Kidney epithelial cell (primary cell): ENCODE measurements at regions not wholly inside any gene's neighbourhood (a gene's known extent, or its start where the extent isn't known, plus 50 kb on each side); places are given as distances from the start of the nearest gene placed in this dataset.

Experiments used
- DNase-seq: peaks from one replicate; pipeline ENCODE4 v3.0.0-alpha.2; 2010; ENCODE audit warnings: low read depth
- H3K27me3 ChIP-seq: 2 replicates; pipeline ENCODE4 v1.6.0; 2011; ENCODE audit warnings: low read length; ENCODE audit not compliant: control insufficient read depth, insufficient read depth
- H3K36me3 ChIP-seq: 2 replicates; pipeline ENCODE4 v1.5.1; 2011; ENCODE audit warnings: low read length; ENCODE audit not compliant: control insufficient read depth, insufficient read depth
- H3K4me3 ChIP-seq: 2 replicates; pipeline ENCODE4 v1.5.1; 2011; ENCODE audit warnings: low read depth, mild to moderate bottlenecking, control low read depth, low read length
- TF ChIP-seq, protein P1 (sequence below): IDR thresholded peaks from 2 replicates; pipeline ENCODE4 v1.5.1; 2011; ENCODE audit warnings: mild to moderate bottlenecking, moderate library complexity, low read length, control low read depth, inconsistent platforms; ENCODE audit not compliant: insufficient read depth, poor library complexity, severe bottlenecking

DNA sequence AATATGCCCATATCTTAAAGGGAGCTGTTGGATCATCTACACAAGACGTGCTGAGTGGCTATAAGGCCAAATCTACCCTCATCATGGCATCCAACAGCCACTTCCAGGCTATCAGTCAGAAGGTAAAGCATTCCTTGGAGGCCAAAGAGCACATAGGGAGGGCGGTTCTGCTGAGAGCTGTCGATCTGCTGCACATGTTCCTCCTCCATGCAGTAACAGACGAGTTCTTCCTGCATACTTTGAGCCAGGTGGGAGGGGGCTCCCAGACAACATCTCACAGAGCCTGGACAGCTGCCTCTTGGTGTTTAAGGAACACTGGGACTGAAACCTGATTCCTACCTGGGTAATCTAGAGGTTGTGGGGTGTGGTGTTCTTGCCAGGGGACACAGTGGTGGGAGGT is 93.3 kb upstream of the RAI14 start:
- DNase-seq = no peak
- TF ChIP-seq, protein P1, sequence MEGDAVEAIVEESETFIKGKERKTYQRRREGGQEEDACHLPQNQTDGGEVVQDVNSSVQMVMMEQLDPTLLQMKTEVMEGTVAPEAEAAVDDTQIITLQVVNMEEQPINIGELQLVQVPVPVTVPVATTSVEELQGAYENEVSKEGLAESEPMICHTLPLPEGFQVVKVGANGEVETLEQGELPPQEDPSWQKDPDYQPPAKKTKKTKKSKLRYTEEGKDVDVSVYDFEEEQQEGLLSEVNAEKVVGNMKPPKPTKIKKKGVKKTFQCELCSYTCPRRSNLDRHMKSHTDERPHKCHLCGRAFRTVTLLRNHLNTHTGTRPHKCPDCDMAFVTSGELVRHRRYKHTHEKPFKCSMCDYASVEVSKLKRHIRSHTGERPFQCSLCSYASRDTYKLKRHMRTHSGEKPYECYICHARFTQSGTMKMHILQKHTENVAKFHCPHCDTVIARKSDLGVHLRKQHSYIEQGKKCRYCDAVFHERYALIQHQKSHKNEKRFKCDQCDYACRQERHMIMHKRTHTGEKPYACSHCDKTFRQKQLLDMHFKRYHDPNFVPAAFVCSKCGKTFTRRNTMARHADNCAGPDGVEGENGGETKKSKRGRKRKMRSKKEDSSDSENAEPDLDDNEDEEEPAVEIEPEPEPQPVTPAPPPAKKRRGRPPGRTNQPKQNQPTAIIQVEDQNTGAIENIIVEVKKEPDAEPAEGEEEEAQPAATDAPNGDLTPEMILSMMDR = no peak
- Histone ChIP-seq H3K36me3 (no peaks in the 10 kb centered on the region), H3K27me3 (no peaks in the 10 kb centered on the region), H3K4me3 (no peak overlapping the region)

DNA sequence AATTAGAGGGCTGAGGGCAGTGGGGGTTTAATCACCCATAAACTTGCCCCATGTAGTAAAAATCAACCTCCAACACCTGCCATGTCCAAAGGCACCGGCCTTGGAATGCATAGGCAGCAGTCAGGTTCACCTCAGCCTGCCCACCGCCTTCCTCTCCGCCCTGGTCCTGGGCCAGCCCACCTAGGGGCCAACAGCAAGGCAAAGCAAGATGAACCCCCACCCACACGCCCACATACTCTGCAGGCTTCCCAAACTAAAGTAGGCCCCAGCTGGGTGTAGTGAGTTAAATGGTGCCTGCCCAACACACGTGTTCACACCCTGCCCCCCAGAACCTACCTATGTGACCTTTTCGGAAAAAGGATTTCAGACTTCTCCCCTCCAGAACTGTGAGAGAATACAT is 92.9 kb upstream of the RAI14 start:
- no peaks in the 10 kb centered on the region for H3K36me3 ChIP-seq
- no peaks in the 10 kb centered on the region for H3K27me3 ChIP-seq
- DNase-seq = no peak
- TF ChIP-seq, protein P1 = no peak
- no peak overlapping the region for H3K4me3 ChIP-seq

DNA sequence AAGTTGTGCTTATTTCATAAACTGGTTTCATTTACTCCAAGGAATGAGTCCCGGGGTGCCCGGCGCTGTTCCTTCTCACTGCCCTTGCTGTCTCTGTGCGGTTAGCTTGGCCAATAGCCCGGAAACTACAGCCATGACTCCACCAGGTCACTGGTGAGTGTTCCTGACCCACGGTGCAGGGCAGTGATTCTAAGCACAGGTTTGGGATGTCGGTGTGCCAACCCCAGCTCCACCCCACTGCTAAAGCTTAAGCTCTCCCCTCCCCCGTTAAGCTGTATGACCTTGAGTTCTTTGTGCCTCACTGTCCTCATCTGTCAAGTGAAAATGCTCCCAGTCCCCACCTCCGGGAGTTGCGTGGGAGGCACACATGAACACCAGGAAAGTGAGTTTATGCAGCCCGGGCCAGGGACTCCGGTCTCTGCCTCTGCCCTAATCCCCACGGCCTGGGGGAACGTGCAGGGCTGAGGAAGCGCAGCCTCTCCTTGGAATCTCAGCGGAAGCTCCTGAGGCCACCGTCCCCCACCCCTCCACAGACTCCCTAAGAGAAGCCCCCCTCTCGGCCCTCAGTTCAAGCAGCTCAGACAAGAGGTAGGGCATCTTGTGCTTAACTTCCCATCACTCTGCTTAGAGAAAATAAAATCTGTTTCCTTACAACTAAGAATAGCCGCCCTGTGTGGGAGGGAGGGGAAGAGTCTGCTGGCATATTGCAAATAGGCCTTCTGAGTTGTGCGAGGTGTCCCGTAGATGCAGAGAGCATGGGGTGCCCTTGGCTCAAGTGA is 92.0 kb upstream of the RAI14 start:
- Histone ChIP-seq H3K4me3 (no peak overlapping the region), H3K36me3 (no peaks in the 10 kb centered on the region), H3K27me3 (no peaks in the 10 kb centered on the region)
- DNase-seq = peak; percentile 56
- TF ChIP-seq, protein P1 = no peak

DNA sequence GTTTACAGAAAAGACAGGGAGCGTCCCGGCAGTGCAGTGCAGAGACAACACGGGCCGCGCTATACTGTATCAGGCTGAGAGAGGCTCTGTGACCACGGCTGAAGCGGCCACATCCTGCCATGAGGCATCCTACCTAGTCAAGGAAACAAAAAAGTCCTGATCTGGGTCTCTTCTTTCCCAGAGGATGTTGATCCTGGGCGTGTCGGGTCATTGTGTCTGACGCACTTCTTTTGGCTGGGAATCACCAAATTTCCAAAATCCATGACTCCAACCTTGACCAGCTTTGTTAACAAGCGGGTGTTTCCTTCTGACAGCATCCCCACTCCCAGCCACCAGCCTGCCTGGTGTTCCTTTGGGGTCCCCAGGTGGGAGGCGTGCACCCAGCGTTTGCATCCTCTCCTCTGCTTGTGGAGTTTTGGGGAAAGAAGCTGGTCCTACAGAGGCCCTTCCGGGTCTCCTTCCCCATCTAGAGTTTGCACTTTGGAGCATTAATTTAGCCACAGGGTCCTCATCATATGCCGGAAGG is 91.4 kb upstream of the RAI14 start:
- TF ChIP-seq, protein P1 = no peak
- no peak for DNase-seq
- Histone ChIP-seq H3K4me3 (no peak overlapping the region), H3K36me3 (no peaks in the 10 kb centered on the region), H3K27me3 (no peaks in the 10 kb centered on the region)

DNA sequence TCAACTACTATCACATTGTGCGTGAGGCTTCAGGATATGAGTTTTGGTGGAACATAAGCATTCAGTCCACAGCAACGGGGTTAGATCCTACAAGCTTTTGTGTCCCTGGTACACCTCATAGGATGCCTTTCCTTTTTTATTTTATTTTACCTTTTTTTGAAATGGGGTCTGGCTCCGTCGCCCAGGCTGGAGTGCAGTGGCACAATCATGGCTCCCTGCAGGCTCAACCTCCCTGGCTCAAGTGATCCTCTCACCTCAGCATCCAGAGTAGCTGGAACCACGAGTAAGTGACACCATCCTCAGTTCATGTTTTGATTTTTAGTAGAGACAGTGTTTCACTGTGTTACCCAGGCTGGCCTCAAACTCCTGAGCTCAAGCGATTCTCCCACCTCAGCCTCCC is 86.0 kb upstream of the RAI14 start:
- H3K36me3 ChIP-seq = no peaks in the 10 kb centered on the region
- H3K27me3 ChIP-seq = no peaks in the 10 kb centered on the region
- TF ChIP-seq, protein P1 = no peak
- H3K4me3 ChIP-seq = no peak overlapping the region
- no peak for DNase-seq
